Gastroesophageal sphincter (tissue), 3 donors: ENCODE measurements at regions not wholly inside any gene's neighbourhood (a gene's known extent, or its start where the extent isn't known, plus 50 kb on each side); places are given as distances from the start of the nearest gene placed in this dataset.

Experiments
- EP300 ChIP-seq: sonication (generic); formaldehyde crosslinking; IDR thresholded peaks from one replicate; pipeline ENCODE4 v1.6.1; 2017; ENCODE audit warnings: antibody characterized with exemption, mild to moderate bottlenecking
- POLR2A ChIP-seq, 2 donors: fragments of 450-650 bp; IDR thresholded peaks; one replicate each; pipeline ENCODE4 v1.6.1; 2017; ENCODE audit warnings: antibody characterized with exemption in 2 of 2, mild to moderate bottlenecking in 2 of 2, moderate library complexity in 1 of 2
- POLR2AphosphoS5 ChIP-seq: sonication (generic); formaldehyde crosslinking; IDR thresholded peaks from one replicate; pipeline ENCODE4 v1.6.1; 2017; ENCODE audit warnings: antibody characterized with exemption
- TF ChIP-seq, protein P1 (sequence below), 4 experiments: fragments of 200-600 bp in 2 of 4; fragments of 450-650 bp in 2 of 4; sonication (generic) in 1 of 4; IDR thresholded peaks; one replicate each; pipeline ENCODE4 v1.5.1; 2017 to 2019; ENCODE audit warnings: antibody characterized with exemption in 4 of 4, mild to moderate bottlenecking in 2 of 4, moderate library complexity in 2 of 4

DNA sequence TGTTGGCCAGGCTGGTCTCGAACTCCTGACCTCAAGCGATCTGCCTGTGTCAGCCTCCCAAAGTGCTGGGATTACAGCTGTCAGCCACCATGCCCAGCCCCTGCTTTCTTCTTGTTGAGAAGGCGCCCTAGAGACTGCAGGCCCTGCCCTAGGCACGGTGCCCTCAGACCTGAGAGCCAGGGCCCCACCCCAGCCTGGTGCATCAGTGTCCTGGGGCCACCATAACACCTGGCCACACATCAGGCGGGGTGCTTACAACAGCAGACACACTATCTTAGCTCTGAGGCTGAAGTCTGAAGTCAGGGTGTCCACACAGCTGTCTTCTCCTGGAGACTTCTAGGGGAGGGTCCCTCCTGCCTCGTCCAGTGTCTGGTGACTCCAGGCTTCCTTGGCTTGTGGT is 120.6 kb downstream of the NDUFA10 start:
- TF ChIP-seq, protein P1, sequence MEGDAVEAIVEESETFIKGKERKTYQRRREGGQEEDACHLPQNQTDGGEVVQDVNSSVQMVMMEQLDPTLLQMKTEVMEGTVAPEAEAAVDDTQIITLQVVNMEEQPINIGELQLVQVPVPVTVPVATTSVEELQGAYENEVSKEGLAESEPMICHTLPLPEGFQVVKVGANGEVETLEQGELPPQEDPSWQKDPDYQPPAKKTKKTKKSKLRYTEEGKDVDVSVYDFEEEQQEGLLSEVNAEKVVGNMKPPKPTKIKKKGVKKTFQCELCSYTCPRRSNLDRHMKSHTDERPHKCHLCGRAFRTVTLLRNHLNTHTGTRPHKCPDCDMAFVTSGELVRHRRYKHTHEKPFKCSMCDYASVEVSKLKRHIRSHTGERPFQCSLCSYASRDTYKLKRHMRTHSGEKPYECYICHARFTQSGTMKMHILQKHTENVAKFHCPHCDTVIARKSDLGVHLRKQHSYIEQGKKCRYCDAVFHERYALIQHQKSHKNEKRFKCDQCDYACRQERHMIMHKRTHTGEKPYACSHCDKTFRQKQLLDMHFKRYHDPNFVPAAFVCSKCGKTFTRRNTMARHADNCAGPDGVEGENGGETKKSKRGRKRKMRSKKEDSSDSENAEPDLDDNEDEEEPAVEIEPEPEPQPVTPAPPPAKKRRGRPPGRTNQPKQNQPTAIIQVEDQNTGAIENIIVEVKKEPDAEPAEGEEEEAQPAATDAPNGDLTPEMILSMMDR (IDR thresholded peaks at IDR 0.05), result no peak
- TF ChIP-seq EP300 (no peak), POLR2A (IDR thresholded peaks at IDR 0.05) (no peak), POLR2AphosphoS5 (no peak)
